Adipose tissue (tissue), 3 donors: ENCODE measurements at regions not wholly inside any gene's neighbourhood (a gene's known extent, or its start where the extent isn't known, plus 50 kb on each side); places are given as distances from the start of the nearest gene placed in this dataset.

ENCODE experiments used
- H3K27ac ChIP-seq: one replicate; pipeline ENCODE4 v1.5.1; 2013; ENCODE audit warnings: low read depth, low read length
- WGBS, 3 donors: extraction: QIAGEN DNeasy Blood & Tissue Kit; methylation state at CpG; one replicate each; pipeline ENCODE4 v1.1.7; 2013; 5-methylcytosine and 5-hydroxymethylcytosine counted together
- donor health status: healthy with polysubstance abuse.
- donor health status: Bipolar disorder and iron deficiency.
- donor health status: healthy.

DNA sequence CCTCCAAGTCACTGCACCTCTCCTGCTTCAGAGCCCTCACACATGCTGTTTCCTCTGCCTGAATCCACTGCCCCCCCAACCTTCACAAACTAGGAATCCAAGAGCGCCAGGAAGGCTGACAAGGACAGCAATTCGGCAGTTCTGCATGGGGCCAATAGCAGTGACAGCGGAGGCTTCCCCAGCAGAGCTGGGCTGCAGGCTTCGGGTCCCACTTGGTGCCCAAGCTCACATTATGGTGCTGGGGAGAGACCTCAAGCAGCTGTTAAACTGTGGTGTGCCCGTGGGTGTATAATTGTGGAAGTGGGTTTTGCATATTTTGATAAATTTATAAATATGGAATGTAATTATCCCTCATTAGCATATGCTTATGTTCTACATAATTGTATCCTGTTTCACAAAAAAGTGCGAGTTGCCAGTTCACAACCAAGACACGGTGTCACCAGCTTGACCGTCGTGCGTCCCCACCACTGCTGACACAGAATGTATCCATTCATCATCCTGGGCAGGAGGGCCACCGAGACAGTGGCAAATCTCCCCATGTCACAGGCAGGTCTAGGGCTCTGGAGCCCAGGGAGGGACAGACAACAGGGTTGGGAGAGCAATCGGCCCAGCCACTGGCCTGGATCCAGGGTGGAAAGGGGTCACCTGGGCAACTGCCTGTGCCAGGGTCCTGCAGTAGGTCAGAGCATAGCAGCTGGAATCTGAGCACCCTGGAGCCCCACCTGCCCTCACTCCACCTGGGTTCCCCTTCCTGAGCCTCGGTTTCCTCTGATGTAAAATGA is 81.6 kb downstream of the MATN1 start:
- WGBS, 3 donors: 59 to 75% (median 68%) methylated on average over 13 of the region's 13 CpGs
- H3K27ac ChIP-seq: no peak overlapping the region

DNA sequence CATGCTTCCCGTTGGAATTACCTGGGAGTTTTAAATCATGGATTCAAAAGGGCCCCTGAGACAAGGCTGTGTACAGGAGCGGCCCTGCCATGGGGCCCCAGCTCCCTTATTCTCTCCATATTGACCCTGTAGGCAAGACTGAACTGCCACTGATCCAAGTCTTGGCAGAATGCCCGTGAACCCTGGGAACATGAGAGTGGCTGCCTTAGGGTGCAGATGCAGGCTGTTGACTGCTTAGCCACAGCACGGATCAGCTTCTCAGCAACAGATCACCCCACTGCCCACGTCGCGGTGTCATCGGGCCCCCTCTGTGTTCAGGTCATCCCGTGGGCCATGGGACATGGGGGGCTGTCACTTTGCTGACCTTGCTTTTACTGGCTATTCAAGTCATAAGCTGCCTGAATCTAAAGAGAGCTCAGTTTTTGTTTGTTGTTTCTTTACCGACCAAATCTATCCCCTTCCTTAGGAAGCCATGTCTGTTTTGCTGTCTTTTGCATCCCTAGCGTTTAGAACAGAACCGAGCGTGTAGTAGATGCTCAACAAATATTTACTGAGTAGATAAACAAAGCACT is 83.4 kb downstream of the MATN1 start:
- no peak overlapping the region for H3K27ac ChIP-seq
- WGBS, 3 donors: 48 to 82% (median 69%) methylated on average over 13 of the region's 13 CpGs

GRCh38 chr1:30638811-30639210 is 84.6 kb downstream of the MATN1 start:
- WGBS, 3 donors: 82 to 100% (median 86%) methylated on average over 5 of the region's 5 CpGs
- no peak overlapping the region for H3K27ac ChIP-seq

GRCh38 chr1:30638086-30638485 is 85.3 kb downstream of the MATN1 start:
- WGBS, 3 donors: 82 to 89% (median 84%) methylated on average over 4 of the region's 4 CpGs
- H3K27ac ChIP-seq: no peak overlapping the region

DNA sequence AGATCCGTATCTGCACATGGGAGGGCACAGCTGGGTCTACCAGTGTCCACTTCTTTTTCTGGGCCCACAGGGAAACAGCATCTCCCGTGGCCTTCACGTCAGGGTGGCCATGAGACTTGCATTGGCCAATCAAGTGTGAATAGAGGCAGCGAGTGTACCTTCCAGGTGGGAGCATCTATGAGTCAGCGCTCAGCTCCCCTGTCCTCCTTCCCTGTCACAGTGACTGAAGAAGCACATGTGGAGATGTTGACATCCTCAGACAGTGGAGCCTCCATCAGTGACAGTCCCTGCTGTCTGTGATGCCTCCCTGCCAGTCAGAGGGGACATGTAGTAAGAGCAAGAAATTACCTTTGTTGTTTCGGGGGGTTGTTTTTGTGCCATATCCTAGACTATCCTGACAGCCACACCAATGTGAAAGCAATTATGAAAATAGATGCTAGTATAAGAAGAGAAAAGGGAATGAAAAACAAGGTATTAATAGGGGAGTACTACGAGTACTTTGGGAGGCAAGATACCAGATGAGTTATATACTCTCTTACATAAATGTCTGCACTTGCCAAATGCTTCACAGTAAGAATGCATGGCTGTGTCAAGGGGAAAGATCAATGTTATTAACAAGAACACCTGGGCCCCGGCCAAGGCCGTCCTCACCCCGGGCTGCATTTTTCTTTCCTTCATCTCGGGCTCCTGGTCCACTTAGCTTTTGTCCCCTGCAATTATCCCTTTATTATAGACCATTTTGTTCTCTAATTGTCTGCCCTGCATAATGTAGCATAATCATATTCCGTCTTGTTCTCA is 86.0 kb downstream of the MATN1 start:
- 50 to 58% (median 52%) methylated on average over 12 of the region's 12 CpGs for WGBS, 3 donors
- no peak overlapping the region for H3K27ac ChIP-seq

- H3K27ac ChIP-seq: no peak overlapping the region
Observed at GRCh38 chr1:30636621-30637020, 86.8 kb downstream of the MATN1 start.

DNA sequence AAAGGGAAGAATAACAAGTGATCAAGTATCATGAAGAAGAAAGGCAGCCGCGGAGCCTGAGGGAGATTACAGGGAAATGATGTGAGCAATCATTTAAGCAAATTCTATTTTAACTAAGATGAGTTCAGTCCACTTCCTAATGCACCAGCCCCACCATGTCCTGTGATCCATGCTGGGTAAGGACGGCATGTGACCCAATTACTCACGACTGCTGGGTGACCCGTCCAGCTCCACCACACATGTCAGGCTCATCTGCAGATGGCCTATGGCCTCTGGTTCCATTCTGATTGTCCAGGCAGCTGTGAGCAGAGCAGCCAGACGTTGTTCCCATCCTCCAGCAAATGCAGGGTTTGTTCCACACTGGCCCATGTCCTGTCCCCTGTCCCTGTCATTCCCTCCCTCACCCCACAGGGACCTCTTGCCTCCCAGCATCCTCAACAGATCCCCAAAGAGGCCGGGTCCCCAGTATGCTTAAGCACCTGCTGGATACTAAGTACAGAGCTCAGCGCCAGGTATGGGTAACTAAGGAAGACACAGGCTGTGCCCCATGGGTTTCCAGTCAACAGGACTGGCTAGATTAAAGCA is 87.9 kb downstream of the MATN1 start:
- 56 to 70% (median 65%) methylated on average over 8 of the region's 8 CpGs for WGBS, 3 donors
- H3K27ac ChIP-seq: no peak overlapping the region

More at GRCh38 chr1:30636621-30637020, 86.8 kb downstream of the MATN1 start:
- 80 to 86% (median 82%) methylated on average over 5 of the region's 5 CpGs for WGBS, 3 donors

GRCh38 chr1:30634507-30634906 is 88.9 kb downstream of the MATN1 start:
- WGBS, 3 donors: 87 to 95% (median 92%) methylated on average over 5 of the region's 5 CpGs
- H3K27ac ChIP-seq: no peak overlapping the region

GRCh38 chr1:30633294-30633693 is 90.1 kb downstream of the MATN1 start:
- no peak overlapping the region for H3K27ac ChIP-seq
- WGBS, 3 donors: 92 to 93% (median 92%) methylated on average over 4 of the region's 4 CpGs

DNA sequence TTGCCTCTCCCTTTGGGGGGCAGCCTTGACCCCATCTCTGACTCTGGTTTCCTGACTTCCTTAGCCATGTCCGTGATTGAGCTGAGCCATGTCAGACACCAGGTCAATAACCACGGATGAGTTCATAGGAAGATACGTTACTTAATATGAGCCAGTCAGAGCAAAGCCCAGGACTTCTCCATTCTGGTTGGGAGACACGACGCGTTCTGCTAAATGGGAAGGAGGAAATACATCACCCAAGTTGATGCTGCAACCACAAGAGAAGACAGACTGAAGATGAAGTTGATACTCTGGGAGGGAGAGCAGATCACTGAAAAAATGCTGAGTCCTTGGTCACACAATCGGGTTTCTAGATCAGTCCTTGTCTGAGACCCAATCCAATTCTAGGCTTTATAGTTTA is 90.9 kb downstream of the MATN1 start:
- no peak overlapping the region for H3K27ac ChIP-seq
- 53 to 84% (median 54%) methylated on average over 7 of the region's 7 CpGs for WGBS, 3 donors

DNA sequence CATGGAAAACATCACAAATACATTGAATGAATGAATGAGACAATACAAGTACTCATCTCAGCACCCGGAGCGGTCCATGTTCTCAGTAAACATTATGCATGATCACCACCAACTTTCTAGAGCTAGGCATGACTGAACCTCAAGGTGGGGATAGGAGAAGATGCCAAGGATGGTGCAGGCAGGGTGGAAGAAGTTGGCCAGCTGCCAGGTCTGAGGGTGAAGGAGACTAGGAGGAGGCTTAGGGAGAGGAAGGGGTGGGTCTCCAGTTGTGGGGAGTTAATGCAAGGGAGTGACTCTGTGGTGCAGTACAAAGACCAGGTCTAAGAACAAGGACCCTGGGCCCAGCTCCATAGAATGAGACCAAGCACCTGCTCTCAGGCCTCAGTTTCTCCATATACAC is 91.7 kb downstream of the MATN1 start:
- H3K27ac ChIP-seq: no peak overlapping the region
- 90 to 95% (median 93%) methylated on average over 2 of the region's 2 CpGs for WGBS, 3 donors

DNA sequence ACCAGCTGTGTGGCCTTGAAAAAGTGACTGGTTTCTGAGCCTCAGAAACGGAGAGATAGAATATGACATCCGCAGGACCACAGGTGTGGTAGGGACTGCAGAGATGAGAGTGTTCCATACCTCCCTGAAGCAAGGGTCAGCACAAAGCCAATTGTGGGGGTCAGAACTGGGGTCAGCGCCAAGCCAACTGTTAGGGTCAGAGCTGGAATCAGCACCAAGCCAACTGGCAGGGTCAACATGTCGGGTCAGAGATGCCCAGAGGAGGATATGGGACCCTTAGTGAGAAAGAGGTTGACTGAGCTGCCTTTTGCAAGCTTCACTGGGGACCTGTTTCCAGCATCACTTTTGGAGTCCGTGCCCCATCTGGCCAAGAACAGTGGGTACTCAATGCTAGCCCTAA is 93.9 kb downstream of the MATN1 start:
- WGBS, 3 donors: 73 to 82% (median 76%) methylated on average over 5 of the region's 5 CpGs
- H3K27ac ChIP-seq: no peak overlapping the region

DNA sequence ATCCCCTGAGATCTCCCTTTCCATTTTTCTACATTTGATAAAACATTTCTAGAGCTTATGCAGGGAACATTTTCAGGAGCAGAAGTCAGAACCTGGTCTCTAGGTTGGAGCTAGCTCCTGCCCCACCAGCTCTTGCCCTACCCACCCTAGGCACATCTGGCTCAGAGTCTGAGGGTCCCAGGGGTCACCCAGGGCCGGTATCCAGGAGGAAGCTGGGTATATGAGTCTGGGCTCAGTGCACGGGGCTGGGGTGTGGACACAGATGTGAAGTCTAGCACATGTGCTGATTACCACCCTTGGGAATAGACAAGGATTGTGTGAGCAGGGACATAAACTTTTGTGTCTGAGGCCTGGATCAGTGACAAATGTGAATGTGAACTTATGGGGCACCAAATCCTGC is 95.4 kb downstream of the MATN1 start:
- H3K27ac ChIP-seq: no peak overlapping the region
- WGBS, 3 donors: 65 to 73% (median 69%) methylated on average over 2 of the region's 2 CpGs

DNA sequence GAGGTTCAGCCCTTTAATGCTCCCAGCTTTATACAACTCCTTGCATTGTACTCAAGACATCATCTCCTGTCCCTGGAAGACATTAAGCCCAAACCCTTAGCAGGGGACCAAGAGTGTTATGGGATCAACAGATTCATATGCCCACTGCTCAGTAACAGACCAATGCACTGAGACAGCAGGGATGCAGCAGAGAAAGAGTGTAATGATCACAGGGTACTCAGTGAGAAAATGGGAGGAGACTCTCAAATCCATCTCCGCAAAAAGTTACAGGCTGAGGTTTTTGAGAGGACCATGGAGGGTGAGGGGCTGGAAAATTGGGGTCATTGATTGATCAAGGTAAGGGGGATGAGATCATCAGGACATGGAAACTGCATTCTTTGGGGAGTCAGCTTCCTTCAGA is 96.2 kb downstream of the MATN1 start:
- H3K27ac ChIP-seq: no peak overlapping the region
- 79 to 96% (median 89%) methylated on average over 1 of the region's 1 CpG for WGBS, 3 donors

DNA sequence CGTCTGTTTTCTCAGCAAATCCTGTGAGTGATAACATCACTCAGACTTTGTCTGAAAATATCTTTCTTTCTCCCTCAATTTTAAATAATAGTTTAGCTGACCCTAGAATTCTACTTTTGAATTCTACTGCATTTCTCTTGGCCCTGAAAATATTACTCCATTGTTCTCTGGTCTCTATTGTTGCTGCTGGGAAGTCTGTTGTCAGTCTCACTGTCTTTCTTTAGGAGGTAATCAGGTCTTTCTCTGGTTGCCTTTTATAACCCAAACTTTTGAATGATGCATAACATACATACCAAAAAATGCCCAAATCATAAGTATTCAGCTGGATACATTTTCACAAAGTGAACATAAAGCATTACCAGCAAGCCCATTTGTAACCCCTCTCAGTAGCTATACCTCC is 100.0 kb downstream of the MATN1 start:
- WGBS, 3 donors: 92 to 96% (median 96%) methylated on average over 1 of the region's 1 CpG
- no peak overlapping the region for H3K27ac ChIP-seq

DNA sequence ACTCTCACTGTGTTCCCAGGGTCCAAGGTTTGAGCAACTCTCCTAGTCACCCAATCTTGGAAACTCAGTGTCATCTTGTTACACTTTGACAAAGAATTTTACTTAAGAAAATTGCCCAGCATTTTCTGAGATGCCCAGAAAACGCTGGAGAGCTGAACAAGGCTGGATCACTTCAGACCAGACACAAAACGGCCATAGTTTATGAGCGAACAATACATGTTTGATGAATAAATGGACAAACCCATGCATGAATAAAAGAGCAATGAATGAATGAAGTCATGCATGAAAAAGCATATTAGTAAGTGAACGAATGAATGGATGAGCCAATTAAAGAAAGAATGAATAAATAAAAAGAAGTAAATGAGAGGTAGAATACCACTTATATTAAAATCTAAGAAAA is 103.8 kb downstream of the MATN1 start:
- WGBS, 3 donors: 72 to 80% (median 79%) methylated on average over 4 of the region's 4 CpGs
- no peak overlapping the region for H3K27ac ChIP-seq

GRCh38 chr1:30618335-30618747 is 105.0 kb downstream of the MATN1 start:
- WGBS, 3 donors: 52 to 67% (median 63%) methylated on average over 6 of the region's 6 CpGs

DNA sequence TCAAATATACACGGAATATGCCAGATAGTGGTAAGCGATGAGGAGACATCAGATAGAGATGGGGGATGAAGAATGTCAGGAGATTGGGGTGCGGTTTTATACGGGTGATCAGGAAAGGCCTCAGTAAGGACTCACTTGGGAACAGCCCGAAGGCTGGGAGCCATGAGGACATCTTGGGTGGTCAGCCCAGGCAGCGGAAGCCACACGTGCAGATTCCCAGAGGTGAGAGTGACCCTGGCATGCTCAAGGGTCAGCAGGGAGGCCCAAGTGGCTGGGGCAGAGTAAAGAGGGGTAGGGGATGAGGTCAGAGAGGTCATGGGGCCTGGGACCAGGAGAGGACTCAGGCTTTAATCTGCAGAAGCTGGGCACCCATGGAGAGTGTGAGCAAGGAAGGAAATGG is 106.6 kb downstream of the MATN1 start:
- 84 to 86% (median 85%) methylated on average over 7 of the region's 7 CpGs for WGBS, 3 donors
- H3K27ac ChIP-seq: no peak overlapping the region

More at GRCh38 chr1:30618335-30618747, 105.0 kb downstream of the MATN1 start:
- no peak overlapping the region for H3K27ac ChIP-seq
